ENCODE measurements at regions not wholly inside any gene's neighbourhood (a gene's known extent, or its start where the extent isn't known, plus 50 kb on each side); places are given as distances from the start of the nearest gene placed in this dataset. TPM values are rescaled to one million over a fixed set of nuclear protein-coding genes. Genes with fewer than 3 reads are reported as not detected.
A peak's percentile ranks its signal among the peaks of the same experiment; 100 is the strongest.
"Not testable (repeated sequence)": the region's sequence is repeated elsewhere in the genome, so short reads cannot be mapped to it uniquely, and the experiment has no call there.

- H3K27me3 ChIP-seq (replicated peaks; ENCODE audit: insufficient read depth) = no peaks in the 10 kb centered on the region
Observed at GRCh38 chr15:25251700-25252390, 187.0 kb downstream of the UBE3A start.

GRCh38 chr15:25253048-25253973 is 185.5 kb downstream of the UBE3A start:
- DNase-seq; H3K9ac ChIP-seq; H3F3A ChIP-seq (ENCODE audit: insufficient read depth); H3K9me2 ChIP-seq (ENCODE audit: insufficient read depth); H3K9me3 ChIP-seq (ENCODE audit: low read depth); H2AFZ ChIP-seq; H4K20me1 ChIP-seq (ENCODE audit: insufficient read depth); H3K27ac ChIP-seq; H3K4me2 ChIP-seq (ENCODE audit: unreplicated experiment); H3K79me2 ChIP-seq (ENCODE audit: insufficient read depth); H3K36me3 ChIP-seq (ENCODE audit: low read depth); H3K4me1 ChIP-seq (ENCODE audit: insufficient read depth); H3K27me3 ChIP-seq (replicated peaks; ENCODE audit: insufficient read depth); in situ Hi-C loops (cut with MboI); H3K4me3 ChIP-seq: not testable (repeated sequence)
- WGBS, 2 experiments (ENCODE audit: low coverage in 1 of 2, low lambda C conversion rate in 2 of 2, missing lambda C conversion rate in 2 of 2) = 66% methylated on average over 21 to 34 of the region's 35 CpGs

More at GRCh38 chr15:25251700-25252390, 187.0 kb downstream of the UBE3A start:
- no peaks in the 10 kb centered on the region for H3K9me2 ChIP-seq (ENCODE audit: insufficient read depth)
- H4K20me1 ChIP-seq (ENCODE audit: insufficient read depth) = no peaks in the 10 kb centered on the region
- WGBS, 2 experiments (ENCODE audit: low coverage in 1 of 2, low lambda C conversion rate in 2 of 2, missing lambda C conversion rate in 2 of 2) = 50 to 52% methylated on average over 17 of the region's 17 CpGs
- H3K79me2 ChIP-seq (ENCODE audit: insufficient read depth) = no peaks in the 10 kb centered on the region
- H3F3A ChIP-seq (ENCODE audit: insufficient read depth) = no peaks in the 10 kb centered on the region
- DNase-seq = no peak
- TF ChIP-seq EZH2phosphoT487 (IDR thresholded peaks at IDR 0.05; ENCODE audit: insufficient read depth, low read depth) (no peak), EZH2 (IDR thresholded peaks at IDR 0.05; ENCODE audit: insufficient read depth, poor library complexity, severe bottlenecking) (no peak)
- no peaks in the 10 kb centered on the region for H3K36me3 ChIP-seq (ENCODE audit: low read depth)
- H3K4me2 ChIP-seq (ENCODE audit: unreplicated experiment) = no peak overlapping the region
- no peaks in the 10 kb centered on the region for H3K4me1 ChIP-seq (ENCODE audit: insufficient read depth)
- H3K4me3 ChIP-seq = no peak overlapping the region
- in situ Hi-C loops (cut with MboI) = no loop called here
- no peak overlapping the region for H3K9ac ChIP-seq
- H2AFZ ChIP-seq = no peak overlapping the region
- H3K27ac ChIP-seq = no peak overlapping the region
- no peaks in the 10 kb centered on the region for H3K9me3 ChIP-seq (ENCODE audit: low read depth)

- DNase-seq = no peak
- Histone ChIP-seq H3K79me2 (ENCODE audit: insufficient read depth) (no peaks in the 10 kb centered on the region), H3K4me2 (ENCODE audit: unreplicated experiment) (no peak overlapping the region), H3K9me2 (ENCODE audit: insufficient read depth) (no peaks in the 10 kb centered on the region), H3K27ac (no peak overlapping the region), H3K9ac (no peak overlapping the region), H3F3A (ENCODE audit: insufficient read depth) (no peaks in the 10 kb centered on the region), H3K4me3 (no peak overlapping the region), H4K20me1 (ENCODE audit: insufficient read depth) (no peaks in the 10 kb centered on the region), H3K9me3 (ENCODE audit: low read depth) (no peaks in the 10 kb centered on the region), H3K36me3 (ENCODE audit: low read depth) (no peaks in the 10 kb centered on the region), H3K4me1 (ENCODE audit: insufficient read depth) (no peaks in the 10 kb centered on the region), H3K27me3 (replicated peaks; ENCODE audit: insufficient read depth) (no peaks in the 10 kb centered on the region), H2AFZ (no peak overlapping the region)
- in situ Hi-C loops (cut with MboI) = no loop called here
- TF ChIP-seq EZH2phosphoT487 (IDR thresholded peaks at IDR 0.05; ENCODE audit: insufficient read depth, low read depth) (no peak), EZH2 (IDR thresholded peaks at IDR 0.05; ENCODE audit: insufficient read depth, poor library complexity, severe bottlenecking) (no peak)
- whole genome bisulfite sequencing, 2 experiments (ENCODE audit: low coverage in 1 of 2, low lambda C conversion rate in 2 of 2, missing lambda C conversion rate in 2 of 2) = 13 to 14% methylated on average over 6 of the region's 6 CpGs
Observed at GRCh38 chr15:25268166-25268565, 170.7 kb downstream of the UBE3A start.

Small RNA genes lying in the stretch of these regions (small RNA-seq; reads per million reads assigned to genes)
- gene RF00105 (ENCODE audit: low read depth, low replicate concordance) (not detected), gene SNORD115-1 (ENCODE audit: low read depth, low replicate concordance) (not detected), gene SNORD115-10 (ENCODE audit: low read depth, low replicate concordance) (not detected), gene SNORD115-11 (ENCODE audit: low read depth, low replicate concordance) (not detected), gene SNORD115-12 (ENCODE audit: low read depth, low replicate concordance) (not detected), gene SNORD115-14 (ENCODE audit: low read depth, low replicate concordance) (not detected), gene SNORD115-15 (ENCODE audit: low read depth, low replicate concordance) (not detected), gene SNORD115-16 (ENCODE audit: low read depth, low replicate concordance) (not detected), gene SNORD115-17 (ENCODE audit: low read depth, low replicate concordance) (not detected), gene SNORD115-18 (ENCODE audit: low read depth, low replicate concordance) (not detected), gene SNORD115-19 (ENCODE audit: low read depth, low replicate concordance) (not detected), gene SNORD115-2 (ENCODE audit: low read depth, low replicate concordance) (not detected), gene SNORD115-20 (ENCODE audit: low read depth, low replicate concordance) (not detected), gene SNORD115-21 (ENCODE audit: low read depth, low replicate concordance) (not detected), gene SNORD115-22 (ENCODE audit: low read depth, low replicate concordance) (not detected), gene SNORD115-23 (ENCODE audit: low read depth, low replicate concordance) (not detected), gene SNORD115-24 (ENCODE audit: low read depth, low replicate concordance) (not detected), gene SNORD115-25 (ENCODE audit: low read depth, low replicate concordance) (not detected), gene SNORD115-27 (ENCODE audit: low read depth, low replicate concordance) (not detected), gene SNORD115-28 (ENCODE audit: low read depth, low replicate concordance) (not detected), gene SNORD115-29 (ENCODE audit: low read depth, low replicate concordance) (not detected), gene SNORD115-3 (ENCODE audit: low read depth, low replicate concordance) (not detected), gene SNORD115-30 (ENCODE audit: low read depth, low replicate concordance) (not detected), gene SNORD115-31 (ENCODE audit: low read depth, low replicate concordance) (not detected), gene SNORD115-32 (ENCODE audit: low read depth, low replicate concordance) (not detected), gene SNORD115-33 (ENCODE audit: low read depth, low replicate concordance) (not detected), gene SNORD115-34 (ENCODE audit: low read depth, low replicate concordance) (not detected), gene SNORD115-35 (ENCODE audit: low read depth, low replicate concordance) (not detected), gene SNORD115-36 (ENCODE audit: low read depth, low replicate concordance) (not detected), gene SNORD115-37 (ENCODE audit: low read depth, low replicate concordance) (not detected), gene SNORD115-38 (ENCODE audit: low read depth, low replicate concordance) (not detected), gene SNORD115-39 (ENCODE audit: low read depth, low replicate concordance) (not detected), gene SNORD115-4 (ENCODE audit: low read depth, low replicate concordance) (not detected), gene SNORD115-40 (ENCODE audit: low read depth, low replicate concordance) (not detected), gene SNORD115-41 (ENCODE audit: low read depth, low replicate concordance) (not detected), gene SNORD115-42 (ENCODE audit: low read depth, low replicate concordance) (not detected), gene SNORD115-43 (ENCODE audit: low read depth, low replicate concordance) (not detected), gene SNORD115-44 (ENCODE audit: low read depth, low replicate concordance) (not detected), gene SNORD115-45 (ENCODE audit: low read depth, low replicate concordance) (not detected), gene SNORD115-46 (ENCODE audit: low read depth, low replicate concordance) (not detected), gene SNORD115-47 (ENCODE audit: low read depth, low replicate concordance) (not detected), gene SNORD115-5 (ENCODE audit: low read depth, low replicate concordance) (not detected), gene SNORD115-6 (ENCODE audit: low read depth, low replicate concordance) (not detected), gene SNORD115-7 (ENCODE audit: low read depth, low replicate concordance) (not detected), gene SNORD115-8 (ENCODE audit: low read depth, low replicate concordance) (not detected), gene SNORD115-9 (ENCODE audit: low read depth, low replicate concordance) (not detected), gene SNORD116-1 (ENCODE audit: low read depth, low replicate concordance) (6.3 reads per million, percentile 81 among the genes with 10 or more reads in this experiment), gene SNORD116-10 (ENCODE audit: low read depth, low replicate concordance) (not detected), gene SNORD116-11 (ENCODE audit: low read depth, low replicate concordance) (not detected), gene SNORD116-12 (ENCODE audit: low read depth, low replicate concordance) (1.5 reads per million, percentile 57 among the genes with 10 or more reads in this experiment), gene SNORD116-13 (ENCODE audit: low read depth, low replicate concordance) (0.81 reads per million, percentile 30 among the genes with 10 or more reads in this experiment), gene SNORD116-14 (ENCODE audit: low read depth, low replicate concordance) (9.7 reads per million, percentile 84 among the genes with 10 or more reads in this experiment), gene SNORD116-15 (ENCODE audit: low read depth, low replicate concordance) (11.0 reads per million, percentile 85 among the genes with 10 or more reads in this experiment), gene SNORD116-16 (ENCODE audit: low read depth, low replicate concordance) (32.0 reads per million, percentile 91 among the genes with 10 or more reads in this experiment), gene SNORD116-17 (ENCODE audit: low read depth, low replicate concordance) (not detected), gene SNORD116-18 (ENCODE audit: low read depth, low replicate concordance) (0.19 reads per million), gene SNORD116-19 (ENCODE audit: low read depth, low replicate concordance) (0.19 reads per million), gene SNORD116-2 (ENCODE audit: low read depth, low replicate concordance) (2.5 reads per million, percentile 70 among the genes with 10 or more reads in this experiment), gene SNORD116-22 (ENCODE audit: low read depth, low replicate concordance) (not detected), gene SNORD116-23 (ENCODE audit: low read depth, low replicate concordance) (1.8 reads per million, percentile 63 among the genes with 10 or more reads in this experiment), gene SNORD116-24 (ENCODE audit: low read depth, low replicate concordance) (58.3 reads per million, percentile 93 among the genes with 10 or more reads in this experiment), gene SNORD116-25 (ENCODE audit: low read depth, low replicate concordance) (65.2 reads per million, percentile 93 among the genes with 10 or more reads in this experiment), gene SNORD116-29 (ENCODE audit: low read depth, low replicate concordance) (35.3 reads per million, percentile 92 among the genes with 10 or more reads in this experiment), gene SNORD116-3 (ENCODE audit: low read depth, low replicate concordance) (not detected), gene SNORD116-30 (ENCODE audit: low read depth, low replicate concordance) (not detected), gene SNORD116-5 (ENCODE audit: low read depth, low replicate concordance) (not detected), gene SNORD116-6 (ENCODE audit: low read depth, low replicate concordance) (0.87 reads per million, percentile 35 among the genes with 10 or more reads in this experiment), gene SNORD116-7 (ENCODE audit: low read depth, low replicate concordance) (not detected), gene SNORD116-8 (ENCODE audit: low read depth, low replicate concordance) (14.6 reads per million, percentile 87 among the genes with 10 or more reads in this experiment), gene SNORD116-9 (ENCODE audit: low read depth, low replicate concordance) (not detected)
